ENCODE measurements at regions not wholly inside any gene's neighbourhood (a gene's known extent, or its start where the extent isn't known, plus 50 kb on each side); places are given as distances from the start of the nearest gene placed in this dataset.
A peak's percentile ranks its signal among the peaks of the same experiment; 100 is the strongest.

DNA sequence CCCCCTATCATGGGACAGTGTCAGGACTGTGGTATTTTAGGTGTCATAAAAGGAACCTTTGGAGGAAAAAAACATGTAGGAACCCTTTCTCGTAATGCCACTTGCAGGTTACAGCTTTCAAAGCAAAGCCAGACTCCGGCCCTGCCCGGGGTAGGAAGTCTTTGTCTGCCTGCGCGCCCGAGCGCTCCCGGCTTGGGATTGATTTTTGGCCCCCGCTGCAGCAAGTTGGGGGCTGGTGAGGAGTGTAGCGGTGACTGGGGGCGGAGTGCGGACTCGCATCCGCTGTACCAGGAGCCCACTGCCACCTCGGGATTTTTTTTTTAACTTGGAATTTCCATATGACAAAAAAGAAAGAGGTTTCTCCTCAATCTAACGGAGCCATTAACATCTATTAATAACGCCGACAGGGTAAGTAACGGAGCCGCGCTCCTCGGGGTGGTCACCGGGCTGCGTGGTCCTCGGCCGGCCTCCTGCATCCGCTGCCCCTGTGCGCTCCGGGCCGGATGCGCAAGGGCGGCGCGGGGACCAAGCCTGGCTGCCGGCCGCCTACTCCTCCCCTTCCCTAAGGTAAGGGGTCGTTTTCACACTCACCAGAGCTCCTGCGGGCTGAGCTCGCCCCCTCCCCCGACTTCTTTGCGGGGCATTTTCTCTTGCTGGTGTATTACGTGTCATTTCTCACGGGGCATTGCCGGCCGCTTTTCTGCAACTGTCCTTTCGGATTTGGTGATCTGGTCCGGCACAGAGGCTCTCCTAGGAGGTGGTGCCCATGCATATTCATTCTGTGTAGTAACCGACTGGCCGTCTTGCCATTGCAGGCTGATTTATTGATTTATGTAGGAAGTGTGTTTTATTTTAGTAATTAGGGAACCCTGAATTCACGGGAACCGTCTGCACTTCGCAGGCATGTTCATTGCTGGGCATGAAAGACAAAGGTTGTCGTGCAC is 219.8 kb upstream of the TOPAZ1 start:
- no peak for DNase-seq (ENCODE audit: low spot score)

- no peak for DNase-seq (ENCODE audit: low spot score)
These were observed 217.6 kb upstream of the TOPAZ1 start for GRCh38 chr3:44023961-44024593.

- DNase-seq (ENCODE audit: low spot score): no peak
These were observed 215.3 kb upstream of the TOPAZ1 start for GRCh38 chr3:44026220-44026865.

DNA sequence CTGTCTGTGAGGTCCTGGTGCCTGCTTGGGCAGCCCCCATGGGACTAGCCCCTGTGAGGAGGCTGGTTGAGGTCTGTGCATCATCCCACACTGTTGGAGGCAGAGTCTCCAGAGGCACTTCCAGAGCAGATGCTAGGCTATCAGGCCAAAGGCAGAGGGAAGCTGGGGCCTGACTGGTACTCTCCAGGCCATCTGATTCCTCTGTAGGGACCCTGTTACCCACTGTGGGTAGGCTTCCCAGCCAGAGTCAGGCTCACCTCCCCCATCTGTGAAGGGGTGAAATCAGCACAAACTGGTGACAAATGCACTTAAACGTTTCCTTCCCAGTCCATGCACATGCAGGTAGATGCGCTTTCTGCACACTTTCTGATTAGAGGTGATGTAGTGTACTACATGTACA is 212.6 kb upstream of the TOPAZ1 start:
- no peak for DNase-seq (ENCODE audit: low spot score)

DNA sequence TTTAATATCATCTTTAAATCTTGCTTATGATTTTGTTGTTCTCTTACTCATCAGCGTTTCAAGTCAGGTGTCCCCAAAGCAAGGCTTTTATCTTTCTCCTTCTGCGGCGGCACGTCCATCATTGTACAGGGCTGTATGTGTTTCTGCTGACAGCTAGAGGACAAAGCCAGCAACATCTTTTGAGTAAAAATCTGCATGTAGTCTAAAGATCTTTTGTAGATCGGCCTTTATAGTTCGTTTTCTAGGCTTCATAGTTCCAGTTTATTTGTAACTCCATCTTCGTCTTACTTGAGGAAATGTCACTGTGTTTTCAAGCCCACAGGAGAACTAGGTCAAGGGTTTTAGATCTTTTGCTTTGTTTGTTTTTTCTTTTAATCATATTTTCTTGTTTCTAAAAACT is 211.4 kb upstream of the TOPAZ1 start:
- DNase-seq (ENCODE audit: low spot score): no peak

- no peak for DNase-seq (ENCODE audit: low spot score)
These were observed 210.9 kb upstream of the TOPAZ1 start for GRCh38 chr3:44030687-44031305.

- no peak for DNase-seq (ENCODE audit: low spot score)
These were observed 210.0 kb upstream of the TOPAZ1 start for GRCh38 chr3:44031387-44032380.

DNA sequence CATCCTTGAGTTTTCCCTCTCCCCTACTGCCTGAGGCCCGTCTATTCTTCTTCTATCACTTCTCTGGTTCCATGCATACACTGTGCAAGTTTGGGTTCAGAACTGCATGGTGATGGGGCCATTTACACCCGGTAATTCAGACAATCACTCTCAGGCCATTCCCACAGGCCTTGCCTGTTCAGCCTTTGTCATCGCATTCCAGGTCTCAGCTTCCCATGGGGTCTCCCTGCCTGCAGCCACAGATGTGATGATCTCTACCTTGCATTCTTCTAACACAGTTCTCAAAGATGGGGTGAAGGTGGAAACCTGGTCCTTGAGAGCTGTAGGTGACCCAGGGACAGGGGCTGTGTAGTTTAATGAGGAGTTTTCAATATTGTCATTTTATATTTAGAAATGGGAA is 209.2 kb upstream of the TOPAZ1 start:
- no peak for DNase-seq (ENCODE audit: low spot score)

- no peak for DNase-seq (ENCODE audit: low spot score)
These were observed 208.6 kb upstream of the TOPAZ1 start for GRCh38 chr3:44033123-44033522.

GRCh38 chr3:44036850-44037249 is 204.8 kb upstream of the TOPAZ1 start:
- no peak for DNase-seq (ENCODE audit: low spot score)

DNA sequence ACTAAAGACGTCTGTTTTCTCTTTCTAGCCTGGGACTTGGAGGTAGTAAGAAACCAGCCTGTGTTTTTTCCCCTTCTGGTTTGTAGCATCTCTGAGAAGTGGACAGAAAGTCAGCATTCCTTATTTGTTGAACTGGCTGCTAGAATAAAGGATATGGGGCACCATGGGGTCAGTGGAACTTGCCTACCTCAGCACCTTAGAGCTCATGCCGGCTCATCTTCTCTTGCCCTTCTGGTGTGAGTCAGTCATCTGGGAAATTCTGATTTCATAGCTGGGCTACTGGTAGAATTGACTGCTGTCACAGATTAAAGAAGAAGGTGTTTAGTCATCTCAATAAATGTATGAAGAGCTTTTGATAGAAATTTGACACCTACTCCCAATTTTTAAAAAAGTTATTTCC is 202.7 kb upstream of the TOPAZ1 start:
- no peak for DNase-seq (ENCODE audit: low spot score)

GRCh38 chr3:44041726-44042125 is 200.0 kb upstream of the TOPAZ1 start:
- no peak for DNase-seq (ENCODE audit: low spot score)

GRCh38 chr3:44042772-44043171 is 198.9 kb upstream of the TOPAZ1 start:
- no peak for DNase-seq (ENCODE audit: low spot score)

- peak; percentile 4 for DNase-seq (ENCODE audit: low spot score)
These were observed 196.0 kb upstream of the TOPAZ1 start for GRCh38 chr3:44045476-44046275.

DNA sequence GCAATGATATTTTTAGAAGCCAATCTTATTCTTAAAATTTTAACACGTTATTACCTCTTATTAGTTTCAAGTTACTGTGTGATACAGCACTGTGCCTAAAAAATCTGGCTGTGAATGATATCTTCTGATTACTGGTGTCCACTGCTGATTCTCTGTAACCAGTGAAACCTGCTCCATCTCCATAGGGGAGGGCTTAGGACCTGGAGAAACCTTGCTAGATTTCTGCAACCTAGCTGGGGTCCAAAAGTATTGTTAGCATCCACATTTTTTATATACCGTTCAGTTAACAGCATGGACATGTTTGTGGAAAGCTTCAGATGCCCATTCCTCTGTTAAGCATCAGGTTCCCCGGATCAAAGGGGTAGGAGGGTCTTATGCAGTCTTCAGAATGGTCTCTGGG is 193.9 kb upstream of the TOPAZ1 start:
- no peak for DNase-seq (ENCODE audit: low spot score)

- DNase-seq (ENCODE audit: low spot score): no peak
These were observed 193.3 kb upstream of the TOPAZ1 start for GRCh38 chr3:44048196-44048924.

DNA sequence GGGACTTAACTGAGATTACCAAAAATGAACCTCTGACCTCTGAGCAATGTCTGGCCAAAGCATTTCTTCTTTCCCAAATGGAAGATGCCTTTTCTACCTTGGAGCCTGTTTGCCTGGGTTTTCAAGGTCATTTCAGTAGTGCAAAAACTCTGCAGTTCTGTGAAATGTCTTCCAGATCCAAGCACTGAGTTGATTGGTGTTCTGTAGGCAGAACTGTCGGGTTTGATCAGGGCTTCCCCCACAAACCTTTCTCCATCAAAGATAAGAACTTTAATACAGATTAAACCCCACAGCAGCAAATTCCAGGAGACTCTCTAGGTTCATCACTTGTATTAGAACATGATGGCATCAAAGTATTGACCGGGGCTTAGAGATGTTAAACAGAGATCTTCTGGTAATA is 192.7 kb upstream of the TOPAZ1 start:
- no peak for DNase-seq (ENCODE audit: low spot score)

- no peak for DNase-seq (ENCODE audit: low spot score)
These were observed 191.6 kb upstream of the TOPAZ1 start for GRCh38 chr3:44050101-44050500.

GRCh38 chr3:44050867-44051266 is 190.8 kb upstream of the TOPAZ1 start:
- no peak for DNase-seq (ENCODE audit: low spot score)

DNA sequence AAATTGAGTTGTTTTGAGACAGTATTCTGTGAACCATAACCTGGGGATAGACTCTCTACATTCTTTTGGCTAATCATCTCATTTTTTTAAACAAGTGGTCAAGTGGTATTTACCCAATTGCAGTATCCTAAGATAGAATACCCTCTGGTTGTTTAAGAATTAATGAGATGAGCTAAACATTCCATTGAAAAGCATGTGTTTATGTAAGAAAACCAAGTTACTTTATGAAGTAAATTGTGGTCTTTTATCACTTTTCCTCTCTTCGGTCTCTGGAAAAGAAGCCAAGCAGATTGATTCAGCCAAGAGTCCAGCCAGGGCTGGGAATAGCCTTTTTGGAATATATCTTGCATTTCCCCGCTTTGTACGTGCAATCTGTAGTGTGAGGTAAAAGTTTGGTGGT is 185.7 kb upstream of the TOPAZ1 start:
- no peak for DNase-seq (ENCODE audit: low spot score)
